Mucosa of rectum (tissue), 2 donors: ENCODE measurements at regions not wholly inside any gene's neighbourhood (a gene's known extent, or its start where the extent isn't known, plus 50 kb on each side); places are given as distances from the start of the nearest gene placed in this dataset.
A peak's percentile ranks its signal among the peaks of the same experiment; 100 is the strongest.

Source experiments
- H3K27ac ChIP-seq, 2 donors: one replicate each; pipeline ENCODE4 v1.7.0; 2013; ENCODE audit warnings: inconsistent platforms in 2 of 2, low read depth in 2 of 2, low read length in 2 of 2
- H3K27me3 ChIP-seq, 2 donors: one replicate each; pipeline ENCODE4 v1.7.0; 2013; ENCODE audit warnings: low read length in 2 of 2; ENCODE audit not compliant: control insufficient read depth in 2 of 2, insufficient read depth in 2 of 2
- H3K36me3 ChIP-seq, 2 donors: one replicate each; pipeline ENCODE4 v1.7.0; 2013; ENCODE audit warnings: low read length in 2 of 2; ENCODE audit not compliant: control insufficient read depth in 2 of 2, insufficient read depth in 2 of 2
- H3K4me1 ChIP-seq, 2 donors: one replicate each; pipeline ENCODE4 v1.7.0; 2013; ENCODE audit warnings: low read length in 2 of 2, mild to moderate bottlenecking in 1 of 2; ENCODE audit not compliant: control insufficient read depth in 2 of 2, insufficient read depth in 2 of 2
- H3K4me3 ChIP-seq, 2 donors: one replicate each; pipeline ENCODE4 v1.7.0; 2013; ENCODE audit warnings: low read length in 2 of 2
- H3K9ac ChIP-seq, 2 donors: one replicate each; pipeline ENCODE4 v1.7.0; 2013; ENCODE audit warnings: low read length in 2 of 2, low read depth in 1 of 2, mild to moderate bottlenecking in 1 of 2
- H3K9me3 ChIP-seq, 2 donors: one replicate each; pipeline ENCODE4 v1.7.0; 2013; ENCODE audit warnings: low read length in 2 of 2; ENCODE audit not compliant: control insufficient read depth in 2 of 2
- donor health status: healthy.
- donor health status: Normal muscosa, but diverticular disease.

DNA sequence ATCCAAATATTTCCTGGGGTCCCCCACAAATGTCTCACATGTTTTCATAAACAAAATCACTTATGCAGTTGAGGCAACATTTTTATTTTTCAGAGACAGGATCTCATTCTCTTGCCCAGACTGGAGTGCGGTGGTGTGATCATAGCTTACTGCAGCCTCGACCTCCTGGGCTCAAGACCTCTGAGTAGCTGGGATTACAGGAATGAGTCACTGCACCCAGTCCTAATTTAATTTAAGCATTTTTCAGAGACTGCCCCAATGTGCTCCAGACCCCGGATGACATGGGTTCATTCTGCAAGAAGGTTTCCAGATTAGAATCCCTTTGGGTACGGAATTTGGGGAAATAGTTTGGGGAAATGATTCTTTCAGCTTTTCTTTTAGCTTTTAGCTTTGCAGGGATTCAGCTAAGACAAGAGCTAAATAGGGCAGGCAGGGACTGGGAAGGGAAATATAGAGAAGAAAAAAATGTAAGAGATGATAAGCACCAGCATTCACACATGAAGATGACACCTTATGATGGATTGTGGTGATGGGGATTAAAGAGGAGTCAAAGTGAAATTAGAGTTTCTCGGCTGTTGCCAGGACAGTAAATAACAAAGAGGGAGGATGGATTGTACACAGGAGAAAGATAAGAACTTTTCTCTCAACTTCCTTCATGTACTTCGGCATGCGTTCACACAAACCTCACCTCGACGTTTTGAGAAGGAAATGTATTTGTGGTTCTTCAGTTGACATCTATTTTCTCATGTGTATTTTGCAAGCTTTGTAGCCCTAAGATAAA lies 169.4 kb upstream of the TAB2 start:
- Histone ChIP-seq H3K9me3 (no peaks in the 10 kb centered on the region), H3K4me3 (no peak overlapping the region), H3K9ac (no peak overlapping the region), H3K27me3 (no peaks in the 10 kb centered on the region), H3K4me1 (no peaks in the 10 kb centered on the region), H3K36me3 (no peaks in the 10 kb centered on the region), H3K27ac (no peak overlapping the region)

DNA sequence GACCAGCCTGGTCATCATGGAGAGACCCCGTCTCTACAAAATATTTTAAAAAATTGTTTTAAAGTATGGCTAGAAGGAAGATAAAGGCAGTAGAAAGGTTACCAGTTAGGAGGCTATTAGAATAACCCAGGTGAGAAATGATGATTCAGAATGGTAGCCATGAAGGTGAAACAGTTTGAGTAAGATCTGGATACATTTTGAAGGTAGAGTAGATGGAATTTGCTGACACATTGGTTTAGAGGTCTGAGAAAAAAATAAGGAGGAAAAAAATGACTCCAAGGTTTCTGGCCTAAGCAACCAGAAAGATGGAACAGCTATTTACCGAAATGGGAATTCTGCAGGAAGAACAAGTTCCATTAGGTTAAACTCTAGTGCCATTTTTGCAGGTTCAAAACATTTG lies 167.9 kb upstream of the TAB2 start:
- no peak overlapping the region for H3K4me3 ChIP-seq
- no peaks in the 10 kb centered on the region for H3K4me1 ChIP-seq
- H3K9ac ChIP-seq, result no peak overlapping the region
- no peaks in the 10 kb centered on the region for H3K27me3 ChIP-seq
- H3K36me3 ChIP-seq, result no peaks in the 10 kb centered on the region
- H3K27ac ChIP-seq, result no peak overlapping the region
- no peaks in the 10 kb centered on the region for H3K9me3 ChIP-seq

DNA sequence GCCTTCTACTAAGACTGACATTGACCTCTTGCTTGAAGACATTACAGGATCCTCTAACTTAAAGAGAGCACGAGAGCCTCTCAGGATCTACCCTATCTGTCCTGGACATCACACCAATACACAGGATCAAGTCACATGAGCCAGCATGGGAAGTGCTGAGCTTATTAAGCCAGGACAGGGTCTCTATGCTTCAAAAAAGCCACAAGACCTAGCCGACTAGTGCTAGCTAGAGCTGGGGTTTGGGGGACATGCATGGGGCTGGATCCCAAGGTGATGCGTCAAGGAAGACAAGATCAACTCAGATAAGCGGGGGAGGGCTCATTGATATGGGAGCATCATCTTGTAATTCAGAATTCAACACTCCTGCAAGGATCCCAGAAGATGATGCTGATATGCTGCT lies 167.2 kb upstream of the TAB2 start:
- Histone ChIP-seq H3K36me3 (no peaks in the 10 kb centered on the region), H3K27me3 (no peaks in the 10 kb centered on the region), H3K4me1 (no peaks in the 10 kb centered on the region), H3K27ac (no peak overlapping the region), H3K9me3 (no peaks in the 10 kb centered on the region), H3K4me3 (no peak overlapping the region), H3K9ac (no peak overlapping the region)

- H3K9me3 ChIP-seq, result no peaks in the 10 kb centered on the region
- no peaks in the 10 kb centered on the region for H3K36me3 ChIP-seq
- no peak overlapping the region for H3K9ac ChIP-seq
- no peaks in the 10 kb centered on the region for H3K27me3 ChIP-seq
- H3K4me3 ChIP-seq, result no peak overlapping the region
- no peak overlapping the region for H3K27ac ChIP-seq
- no peaks in the 10 kb centered on the region for H3K4me1 ChIP-seq
Measured at GRCh38 chr6:149150801-149151398, 166.6 kb upstream of the TAB2 start.

DNA sequence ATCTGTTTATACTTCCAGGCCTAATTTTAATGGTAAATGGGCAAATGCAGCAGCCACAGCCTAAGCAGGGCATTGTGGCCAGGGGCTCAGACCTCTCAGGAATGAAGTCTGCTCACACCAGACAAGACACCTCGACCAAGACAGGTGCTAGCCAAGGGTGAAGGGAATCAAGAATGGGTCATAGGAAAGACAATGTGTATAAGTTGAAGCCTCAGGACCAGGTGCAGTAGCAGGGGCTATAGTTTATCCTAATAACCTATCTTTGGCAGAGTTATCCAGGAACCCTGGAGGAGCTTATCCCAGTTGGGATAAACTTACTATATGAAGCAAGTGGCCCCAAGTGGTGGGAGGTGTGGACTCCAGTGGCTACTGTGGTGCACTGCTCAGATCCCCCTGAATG lies 165.0 kb upstream of the TAB2 start:
- Histone ChIP-seq H3K27me3 (no peaks in the 10 kb centered on the region), H3K27ac (no peak overlapping the region), H3K4me3 (no peak overlapping the region), H3K36me3 (no peaks in the 10 kb centered on the region), H3K9ac (no peak overlapping the region), H3K4me1 (no peaks in the 10 kb centered on the region), H3K9me3 (no peaks in the 10 kb centered on the region)

GRCh38 chr6:149153100-149153499 lies 164.4 kb upstream of the TAB2 start:
- H3K9ac ChIP-seq, result no peak overlapping the region
- no peaks in the 10 kb centered on the region for H3K27me3 ChIP-seq
- H3K27ac ChIP-seq, result peak overlapping the region in 1 of 2 donors; percentile 2
- no peaks in the 10 kb centered on the region for H3K36me3 ChIP-seq
- H3K9me3 ChIP-seq, result no peaks in the 10 kb centered on the region
- no peak overlapping the region for H3K4me3 ChIP-seq
- H3K4me1 ChIP-seq, result no peaks in the 10 kb centered on the region

- H3K36me3 ChIP-seq, result no peaks in the 10 kb centered on the region
- no peaks in the 10 kb centered on the region for H3K9me3 ChIP-seq
- no peaks in the 10 kb centered on the region for H3K27me3 ChIP-seq
- no peaks in the 10 kb centered on the region for H3K4me1 ChIP-seq
- H3K27ac ChIP-seq, result peak overlapping the region in 1 of 2 donors; percentile 2
- H3K9ac ChIP-seq, result no peak overlapping the region
- H3K4me3 ChIP-seq, result no peak overlapping the region
Measured at GRCh38 chr6:149153693-149154092, 163.8 kb upstream of the TAB2 start.

DNA sequence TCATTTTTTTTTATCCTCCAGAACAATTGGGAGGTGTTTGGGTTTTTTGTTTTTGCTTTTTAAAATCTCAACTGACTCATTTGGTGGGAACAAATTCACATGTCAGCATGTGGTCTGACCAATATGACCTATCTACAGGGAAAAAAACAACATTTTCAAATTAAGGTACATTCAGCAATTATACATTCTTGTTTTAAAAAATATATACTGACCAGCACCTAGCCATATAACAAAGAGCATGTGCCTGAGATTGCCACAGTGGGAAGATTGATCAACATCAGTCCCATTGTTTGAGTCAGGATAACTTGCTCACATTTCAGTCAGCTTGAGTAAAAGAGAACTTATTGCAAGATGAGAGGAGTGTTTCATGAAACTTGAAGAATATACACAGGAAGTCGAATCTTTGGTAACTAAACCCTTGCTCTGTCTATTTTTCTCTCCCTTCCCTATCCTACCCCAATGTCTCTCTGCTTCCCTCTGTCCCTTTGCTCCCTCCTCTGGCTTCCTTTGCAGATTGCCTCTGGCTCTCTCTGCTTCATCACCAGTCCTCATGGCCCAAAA lies 163.2 kb upstream of the TAB2 start:
- Histone ChIP-seq H3K27ac (no peak overlapping the region), H3K36me3 (no peaks in the 10 kb centered on the region)

DNA sequence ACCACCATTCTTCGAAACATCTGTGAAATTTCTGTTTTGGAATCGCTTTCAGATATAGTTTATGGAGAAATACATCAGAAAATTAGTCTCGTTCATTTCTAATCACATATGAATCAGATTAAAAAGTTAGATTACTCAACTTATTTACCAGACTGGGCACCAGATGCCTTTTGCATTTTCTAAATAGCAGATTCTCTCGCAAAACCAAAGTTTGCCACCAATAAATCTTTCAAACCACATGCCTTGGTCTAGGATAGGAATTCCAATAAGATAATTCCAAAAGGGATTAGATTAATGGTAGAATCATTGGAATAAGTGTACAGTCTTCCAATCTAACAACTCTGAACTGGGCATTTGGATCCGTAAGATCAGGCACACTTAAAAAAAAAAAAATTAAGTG lies 160.4 kb upstream of the TAB2 start:
- Histone ChIP-seq H3K9me3 (no peaks in the 10 kb centered on the region), H3K36me3 (no peaks in the 10 kb centered on the region), H3K27me3 (no peaks in the 10 kb centered on the region), H3K4me3 (no peak overlapping the region), H3K27ac (no peak overlapping the region), H3K9ac (no peak overlapping the region), H3K4me1 (no peaks in the 10 kb centered on the region)

More for the DNA sequence above, 163.2 kb upstream of the TAB2 start:
- no peaks in the 10 kb centered on the region for H3K4me1 ChIP-seq
- H3K9me3 ChIP-seq, result no peaks in the 10 kb centered on the region
- no peaks in the 10 kb centered on the region for H3K27me3 ChIP-seq
- no peak overlapping the region for H3K9ac ChIP-seq
- no peak overlapping the region for H3K4me3 ChIP-seq

DNA sequence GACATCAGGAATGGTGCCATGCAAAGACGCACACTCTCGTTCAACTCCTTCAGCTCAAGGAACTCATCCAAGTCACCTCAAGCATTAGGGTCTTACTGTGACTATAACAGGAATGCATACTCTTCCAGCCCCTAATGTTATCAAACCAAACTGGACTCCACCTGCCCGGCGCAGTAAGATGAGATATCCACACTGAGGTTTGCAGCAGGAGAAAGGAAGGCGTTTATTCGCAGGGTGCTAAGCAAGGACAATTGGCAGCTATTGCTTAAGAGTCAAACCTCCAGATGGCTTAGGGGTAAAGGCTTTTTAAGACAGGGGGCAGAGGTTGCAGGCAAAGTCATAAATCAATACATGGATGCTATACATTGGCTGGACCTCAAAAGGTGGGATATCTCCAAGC lies 159.4 kb upstream of the TAB2 start:
- Histone ChIP-seq H3K9me3 (no peaks in the 10 kb centered on the region), H3K27ac (no peak overlapping the region), H3K4me1 (no peaks in the 10 kb centered on the region), H3K27me3 (no peaks in the 10 kb centered on the region), H3K9ac (no peak overlapping the region), H3K36me3 (no peaks in the 10 kb centered on the region), H3K4me3 (no peak overlapping the region)
